ENCODE measurements at regions not wholly inside any gene's neighbourhood (a gene's known extent, or its start where the extent isn't known, plus 50 kb on each side); places are given as distances from the start of the nearest gene placed in this dataset.
"Not testable (repeated sequence)": the region's sequence is repeated elsewhere in the genome, so short reads cannot be mapped to it uniquely, and the experiment has no call there.

DNA sequence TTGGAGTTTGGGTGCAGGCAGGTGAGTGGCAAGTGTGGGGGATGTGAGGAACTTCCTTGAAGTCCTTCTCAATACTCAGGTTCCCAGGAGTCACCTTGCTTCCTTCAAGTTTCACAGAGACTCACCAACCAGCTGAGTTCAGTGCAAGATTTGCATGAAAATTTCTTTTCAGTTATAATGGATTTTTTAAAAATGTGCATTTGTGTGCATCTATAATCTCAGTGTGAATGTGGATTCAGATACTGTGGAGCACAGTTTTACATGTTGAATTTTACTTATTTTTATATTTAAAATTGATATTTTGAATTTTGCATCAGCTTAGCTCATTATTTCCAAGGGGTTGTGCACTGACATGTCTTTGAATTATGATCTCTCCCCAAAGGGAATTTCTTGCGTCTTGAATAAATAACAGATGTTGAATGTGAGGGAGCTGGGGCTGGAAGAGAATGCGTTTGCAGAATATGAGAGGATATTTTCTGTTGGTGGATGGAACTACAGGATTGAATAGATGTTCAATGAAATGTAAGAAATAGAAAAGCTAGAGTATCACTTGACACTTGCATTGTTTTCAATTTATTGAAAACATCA is 184.3 kb downstream of the RPRM start:
- ATAC-seq (no peak), DNase-seq (no peak)
- Histone ChIP-seq H3K9me3 (no peaks in the 10 kb centered on the region), H3K36me3 (no peaks in the 10 kb centered on the region), H3K4me1 (peaks cover under 1% of the 10 kb centered on the region), H3K4me3 (no peak overlapping the region), H3K27me3 (ENCODE audit: low read depth) (no peaks in the 10 kb centered on the region), H3K27ac (no peak overlapping the region)
- TF ChIP-seq, protein P1, sequence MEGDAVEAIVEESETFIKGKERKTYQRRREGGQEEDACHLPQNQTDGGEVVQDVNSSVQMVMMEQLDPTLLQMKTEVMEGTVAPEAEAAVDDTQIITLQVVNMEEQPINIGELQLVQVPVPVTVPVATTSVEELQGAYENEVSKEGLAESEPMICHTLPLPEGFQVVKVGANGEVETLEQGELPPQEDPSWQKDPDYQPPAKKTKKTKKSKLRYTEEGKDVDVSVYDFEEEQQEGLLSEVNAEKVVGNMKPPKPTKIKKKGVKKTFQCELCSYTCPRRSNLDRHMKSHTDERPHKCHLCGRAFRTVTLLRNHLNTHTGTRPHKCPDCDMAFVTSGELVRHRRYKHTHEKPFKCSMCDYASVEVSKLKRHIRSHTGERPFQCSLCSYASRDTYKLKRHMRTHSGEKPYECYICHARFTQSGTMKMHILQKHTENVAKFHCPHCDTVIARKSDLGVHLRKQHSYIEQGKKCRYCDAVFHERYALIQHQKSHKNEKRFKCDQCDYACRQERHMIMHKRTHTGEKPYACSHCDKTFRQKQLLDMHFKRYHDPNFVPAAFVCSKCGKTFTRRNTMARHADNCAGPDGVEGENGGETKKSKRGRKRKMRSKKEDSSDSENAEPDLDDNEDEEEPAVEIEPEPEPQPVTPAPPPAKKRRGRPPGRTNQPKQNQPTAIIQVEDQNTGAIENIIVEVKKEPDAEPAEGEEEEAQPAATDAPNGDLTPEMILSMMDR (IDR thresholded peaks at IDR 0.05) = no peak
- intact Hi-C loops (cut with DNase I) = no loop called here

DNA sequence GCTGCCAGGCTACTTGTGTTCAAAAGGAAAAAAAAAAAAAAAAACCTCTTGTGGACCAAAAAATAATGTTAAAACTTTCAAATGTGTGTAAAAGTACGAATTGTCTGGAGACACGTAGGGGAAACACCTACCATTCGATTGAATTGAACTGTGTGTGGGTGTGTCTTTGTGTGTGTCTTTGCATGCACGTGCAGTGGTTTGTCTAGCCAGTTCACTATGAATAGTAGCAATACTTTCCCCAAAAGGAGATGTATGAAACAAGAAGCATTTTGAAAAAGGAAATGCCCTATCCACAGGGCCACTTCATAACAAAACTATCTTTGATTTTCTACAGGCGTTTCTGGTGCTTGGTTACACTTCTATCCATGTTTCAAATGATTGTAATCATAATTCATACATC is 186.8 kb downstream of the RPRM start:
- DNase-seq = no peak
- H3K36me3 ChIP-seq = no peaks in the 10 kb centered on the region
- no peaks in the 10 kb centered on the region for H3K4me1 ChIP-seq
- TF ChIP-seq, protein P1 (IDR thresholded peaks at IDR 0.05) = no peak
- no peaks in the 10 kb centered on the region for H3K9me3 ChIP-seq
- intact Hi-C loops (cut with DNase I) = no loop called here
- ATAC-seq = no peak
- H3K27ac ChIP-seq = no peak overlapping the region
- H3K4me3 ChIP-seq = no peak overlapping the region
- H3K27me3 ChIP-seq (ENCODE audit: low read depth) = no peaks in the 10 kb centered on the region

DNA sequence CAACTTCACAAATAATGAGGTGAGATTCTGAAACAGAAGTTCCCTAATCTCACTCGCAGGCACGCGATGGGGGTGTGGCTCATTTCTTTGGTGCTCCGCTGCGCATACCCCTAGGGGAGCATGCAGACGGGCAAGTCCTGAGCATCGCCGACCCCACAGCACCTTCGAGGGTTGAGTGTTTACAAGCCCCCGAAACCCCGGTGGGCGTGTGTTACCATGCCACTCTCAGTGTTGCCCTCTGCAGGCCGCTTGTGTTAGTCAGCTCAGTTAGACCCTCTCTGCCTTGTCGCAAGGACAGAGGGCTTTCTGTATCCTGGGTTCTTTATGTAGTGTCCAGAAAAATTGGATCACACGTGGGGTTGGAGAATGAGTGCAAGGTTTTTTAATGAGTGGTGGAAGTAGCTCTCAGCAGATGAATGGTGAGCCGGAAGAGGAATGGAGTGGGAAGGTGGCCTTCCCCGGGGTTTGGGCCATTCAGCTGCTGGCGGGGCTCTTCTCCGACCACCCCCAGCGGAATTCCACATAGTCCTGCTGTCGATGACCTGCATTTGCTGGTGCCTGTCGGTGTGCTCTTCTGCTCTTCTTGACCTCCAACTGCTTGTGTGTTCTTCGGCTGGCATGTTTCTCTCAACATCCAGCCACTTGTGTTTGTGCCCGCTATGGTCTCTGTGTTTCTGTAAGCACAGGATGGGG is 191.3 kb downstream of the RPRM start:
- Histone ChIP-seq H3K9me3 (peaks cover 5% of the 10 kb centered on the region), H3K27me3 (ENCODE audit: low read depth) (no peaks in the 10 kb centered on the region), H3K27ac (no peak overlapping the region), H3K4me3 (no peak overlapping the region), H3K4me1 (no peaks in the 10 kb centered on the region), H3K36me3 (no peaks in the 10 kb centered on the region)
- TF ChIP-seq, protein P1 (IDR thresholded peaks at IDR 0.05) = no peak
- DNase-seq (no peak), ATAC-seq (peak in 1 of 2 donors; percentile 15)
- intact Hi-C loops (cut with DNase I) = no loop called here

DNA sequence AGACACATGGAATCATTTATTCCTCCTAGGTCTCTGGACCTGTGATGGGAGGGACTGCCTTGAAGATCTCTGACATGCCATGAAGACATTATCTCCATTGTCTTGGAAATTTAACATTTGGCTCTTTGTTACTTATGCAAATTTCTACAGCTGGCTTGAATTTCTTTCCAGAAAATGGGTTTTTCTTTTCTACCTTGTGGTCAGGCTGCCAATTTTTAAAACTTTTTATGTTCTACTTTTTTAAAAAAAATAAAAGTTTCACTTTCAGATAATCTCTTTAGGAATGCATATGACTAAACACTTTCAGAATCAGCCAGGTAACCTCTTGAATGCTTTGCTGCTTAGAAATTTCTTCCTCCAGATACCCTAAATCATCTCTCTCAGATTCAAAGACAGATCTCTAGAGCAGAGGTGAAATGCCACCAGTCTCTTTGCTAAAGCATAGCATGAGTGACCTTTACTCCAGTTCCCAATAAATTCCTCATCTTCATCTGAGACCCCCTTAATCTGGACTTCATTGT is 209.6 kb downstream of the RPRM start:
- H3K36me3 ChIP-seq = no peaks in the 10 kb centered on the region
- no peaks in the 10 kb centered on the region for H3K27me3 ChIP-seq (ENCODE audit: low read depth)
- intact Hi-C loops (cut with DNase I) = no loop called here
- TF ChIP-seq, protein P1 (IDR thresholded peaks at IDR 0.05) = no peak
- ATAC-seq (no peak), DNase-seq (no peak)
- H3K4me3 ChIP-seq = no peak overlapping the region
- no peak overlapping the region for H3K27ac ChIP-seq
- peaks cover 4% of the 10 kb centered on the region for H3K9me3 ChIP-seq
- no peaks in the 10 kb centered on the region for H3K4me1 ChIP-seq

DNA sequence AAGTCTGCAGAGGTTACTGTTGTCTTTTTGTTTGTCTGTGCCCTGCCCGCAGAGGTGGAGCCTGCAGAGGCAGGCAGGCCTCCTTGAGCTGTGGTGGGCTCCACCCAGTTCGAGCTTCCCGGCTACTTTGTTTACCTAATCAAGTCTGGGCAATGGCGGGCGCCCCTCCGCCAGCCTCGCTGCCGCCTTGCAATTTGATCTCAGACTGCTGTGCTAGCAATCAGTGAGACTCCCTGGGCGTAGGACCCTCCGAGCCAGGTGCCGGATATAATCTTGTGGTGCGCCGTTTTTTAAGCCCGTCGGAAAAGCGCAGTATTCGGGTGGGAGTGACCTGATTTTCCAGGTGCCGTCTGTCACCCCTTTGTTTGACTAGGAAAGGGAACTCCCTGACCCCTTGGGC is 221.7 kb downstream of the RPRM start:
- H3K9me3 ChIP-seq; H3K27ac ChIP-seq; intact Hi-C loops (cut with DNase I); H3K4me1 ChIP-seq; H3K4me3 ChIP-seq; ATAC-seq; H3K27me3 ChIP-seq (ENCODE audit: low read depth); H3K36me3 ChIP-seq: not testable (repeated sequence)
- peak; percentile 25 for DNase-seq

DNA sequence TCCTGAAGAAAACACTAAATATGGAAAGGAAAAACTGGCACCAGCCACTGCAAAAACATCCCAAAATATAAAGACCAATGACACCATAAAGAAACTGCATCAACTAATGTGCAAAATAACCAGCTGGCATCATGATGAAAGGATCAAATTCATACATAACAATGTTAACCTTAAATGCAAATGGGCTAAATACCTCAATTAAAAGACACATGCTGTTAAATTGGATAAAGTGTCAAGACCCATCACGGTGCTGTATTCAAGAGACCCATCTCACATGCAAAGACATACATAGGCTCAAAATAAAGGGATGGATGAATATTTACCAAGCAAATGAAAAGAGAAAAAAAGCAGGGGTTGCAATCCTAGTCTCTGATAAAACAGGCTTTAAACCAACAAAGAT is 231.9 kb downstream of the RPRM start:
- H3K27me3 ChIP-seq (ENCODE audit: low read depth); ATAC-seq; DNase-seq; H3K4me3 ChIP-seq; H3K27ac ChIP-seq; H3K9me3 ChIP-seq; H3K36me3 ChIP-seq; H3K4me1 ChIP-seq; intact Hi-C loops (cut with DNase I): not testable (repeated sequence)
